DMS114 treated with DMSO at 0.1 percent for 48 hours (cell line): ENCODE measurements at regions not wholly inside any gene's neighbourhood (a gene's known extent, or its start where the extent isn't known, plus 50 kb on each side); places are given as distances from the start of the nearest gene placed in this dataset.

Experiments
- DNase-seq: peaks from one replicate; lab custom pipeline; 2025; ENCODE audit not compliant: unreplicated experiment; lab: John Stamatoyannopoulos, UW

GRCh38 chr15:98139337-98139736, 178.8 kb downstream of the ARRDC4 start:
- no peak for DNase-seq

- no peak for DNase-seq
Measured at GRCh38 chr15:98142572-98142971, 182.1 kb downstream of the ARRDC4 start.

- no peak for DNase-seq
Measured at GRCh38 chr15:98143116-98143515, 182.6 kb downstream of the ARRDC4 start.

GRCh38 chr15:98144388-98144787, 183.9 kb downstream of the ARRDC4 start:
- DNase-seq, result no peak

- DNase-seq, result no peak
Measured at GRCh38 chr15:98146031-98146820, 185.7 kb downstream of the ARRDC4 start.

GRCh38 chr15:98147415-98147814, 186.9 kb downstream of the ARRDC4 start:
- DNase-seq, result no peak

- no peak for DNase-seq
Measured at GRCh38 chr15:98150084-98150483, 189.6 kb downstream of the ARRDC4 start.

- no peak for DNase-seq
Measured at GRCh38 chr15:98150536-98150935, 190.0 kb downstream of the ARRDC4 start.

- no peak for DNase-seq
Measured at GRCh38 chr15:98151096-98151495, 190.6 kb downstream of the ARRDC4 start.

- DNase-seq, result no peak
Measured at GRCh38 chr15:98152156-98152555, 191.7 kb downstream of the ARRDC4 start.

GRCh38 chr15:98154863-98155262, 194.4 kb downstream of the ARRDC4 start:
- DNase-seq, result no peak

- DNase-seq, result no peak
Measured at GRCh38 chr15:98155356-98155755, 194.9 kb downstream of the ARRDC4 start.

- DNase-seq, result no peak
Measured at GRCh38 chr15:98160236-98160635, 199.7 kb downstream of the ARRDC4 start.

GRCh38 chr15:98163319-98164045, 203.0 kb downstream of the ARRDC4 start:
- DNase-seq, result no peak

- DNase-seq, result no peak
Measured at GRCh38 chr15:98164571-98164970, 204.1 kb downstream of the ARRDC4 start.

- DNase-seq, result no peak
Measured at GRCh38 chr15:98164986-98165385, 204.5 kb downstream of the ARRDC4 start.

GRCh38 chr15:98167722-98168268, 207.3 kb downstream of the ARRDC4 start:
- no peak for DNase-seq

GRCh38 chr15:98169551-98169950, 209.0 kb downstream of the ARRDC4 start:
- DNase-seq, result no peak

- DNase-seq, result no peak
Measured at GRCh38 chr15:98174286-98174685, 213.8 kb downstream of the ARRDC4 start.

- DNase-seq, result no peak
Measured at GRCh38 chr15:98174841-98175240, 214.3 kb downstream of the ARRDC4 start.

- peak; percentile 93 for DNase-seq
Measured at GRCh38 chr15:98177966-98178592, 217.6 kb downstream of the ARRDC4 start.

- no peak for DNase-seq
Measured at GRCh38 chr15:98178861-98179260, 218.4 kb downstream of the ARRDC4 start.
